ENCODE measurements at regions not wholly inside any gene's neighbourhood (a gene's known extent, or its start where the extent isn't known, plus 50 kb on each side); places are given as distances from the start of the nearest gene placed in this dataset.

DNA sequence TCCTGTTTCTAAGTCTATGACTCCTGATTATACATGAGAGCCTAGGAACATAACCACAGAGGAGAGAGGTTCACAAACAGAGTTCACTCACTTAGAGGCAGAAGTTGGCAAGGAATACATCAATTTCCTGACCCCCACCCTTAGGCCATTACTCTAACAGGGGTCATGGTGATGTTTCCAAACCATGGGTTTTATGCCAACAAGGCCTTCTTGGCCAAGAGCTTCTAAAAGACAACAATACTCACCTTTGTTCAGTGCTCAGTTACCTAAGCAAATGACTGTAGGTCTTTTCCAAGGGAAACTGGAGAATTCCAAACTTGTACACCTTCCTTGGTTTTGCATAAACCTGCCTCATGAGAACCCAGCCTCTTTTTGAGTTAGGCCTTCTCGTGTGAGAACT, 52.6 kb downstream of the ERICH4 start:
- TF ChIP-seq, protein P1, sequence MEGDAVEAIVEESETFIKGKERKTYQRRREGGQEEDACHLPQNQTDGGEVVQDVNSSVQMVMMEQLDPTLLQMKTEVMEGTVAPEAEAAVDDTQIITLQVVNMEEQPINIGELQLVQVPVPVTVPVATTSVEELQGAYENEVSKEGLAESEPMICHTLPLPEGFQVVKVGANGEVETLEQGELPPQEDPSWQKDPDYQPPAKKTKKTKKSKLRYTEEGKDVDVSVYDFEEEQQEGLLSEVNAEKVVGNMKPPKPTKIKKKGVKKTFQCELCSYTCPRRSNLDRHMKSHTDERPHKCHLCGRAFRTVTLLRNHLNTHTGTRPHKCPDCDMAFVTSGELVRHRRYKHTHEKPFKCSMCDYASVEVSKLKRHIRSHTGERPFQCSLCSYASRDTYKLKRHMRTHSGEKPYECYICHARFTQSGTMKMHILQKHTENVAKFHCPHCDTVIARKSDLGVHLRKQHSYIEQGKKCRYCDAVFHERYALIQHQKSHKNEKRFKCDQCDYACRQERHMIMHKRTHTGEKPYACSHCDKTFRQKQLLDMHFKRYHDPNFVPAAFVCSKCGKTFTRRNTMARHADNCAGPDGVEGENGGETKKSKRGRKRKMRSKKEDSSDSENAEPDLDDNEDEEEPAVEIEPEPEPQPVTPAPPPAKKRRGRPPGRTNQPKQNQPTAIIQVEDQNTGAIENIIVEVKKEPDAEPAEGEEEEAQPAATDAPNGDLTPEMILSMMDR (IDR thresholded peaks at IDR 0.05; ENCODE audit: low read depth, low read length) = no peak
- H3K27me3 ChIP-seq (ENCODE audit: insufficient read depth, low read depth, severe bottlenecking) = peaks cover 69% of the 10 kb centered on the region
- no peak for DNase-seq
- no peaks in the 10 kb centered on the region for H3K36me3 ChIP-seq
- H3K27ac ChIP-seq = no peak overlapping the region
- no peak overlapping the region for H3K4me3 ChIP-seq (ENCODE audit: low read depth, low read length)
- H3K9me3 ChIP-seq (ENCODE audit: severe bottlenecking) = peaks cover 7% of the 10 kb centered on the region

DNA sequence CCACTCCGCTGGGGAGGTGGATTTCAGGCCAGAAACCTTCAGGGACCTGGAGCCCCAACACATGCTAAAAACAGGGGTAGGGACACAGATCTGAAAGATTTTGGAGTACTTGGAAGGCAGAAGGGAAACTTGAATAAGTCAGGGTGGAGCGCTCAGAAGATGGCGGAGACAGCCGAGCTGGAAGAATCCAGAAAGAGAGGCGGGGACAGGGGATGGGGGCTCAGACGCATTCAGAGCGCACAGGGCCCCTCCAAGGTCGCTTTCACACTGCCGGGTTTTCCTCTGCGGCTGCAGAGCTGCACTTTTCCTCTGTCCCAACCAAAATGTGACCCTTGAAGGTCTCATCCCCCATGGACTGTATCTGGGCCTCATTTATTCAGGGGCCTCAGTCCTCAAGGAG, 56.9 kb downstream of the ERICH4 start:
- Histone ChIP-seq H3K27me3 (ENCODE audit: insufficient read depth, low read depth, severe bottlenecking) (peaks cover 95% of the 10 kb centered on the region), H3K27ac (no peak overlapping the region), H3K4me3 (ENCODE audit: low read depth, low read length) (no peak overlapping the region), H3K36me3 (no peaks in the 10 kb centered on the region), H3K9me3 (ENCODE audit: severe bottlenecking) (peaks cover 4% of the 10 kb centered on the region)
- no peak for DNase-seq
- TF ChIP-seq, protein P1 (IDR thresholded peaks at IDR 0.05; ENCODE audit: low read depth, low read length) = no peak

DNA sequence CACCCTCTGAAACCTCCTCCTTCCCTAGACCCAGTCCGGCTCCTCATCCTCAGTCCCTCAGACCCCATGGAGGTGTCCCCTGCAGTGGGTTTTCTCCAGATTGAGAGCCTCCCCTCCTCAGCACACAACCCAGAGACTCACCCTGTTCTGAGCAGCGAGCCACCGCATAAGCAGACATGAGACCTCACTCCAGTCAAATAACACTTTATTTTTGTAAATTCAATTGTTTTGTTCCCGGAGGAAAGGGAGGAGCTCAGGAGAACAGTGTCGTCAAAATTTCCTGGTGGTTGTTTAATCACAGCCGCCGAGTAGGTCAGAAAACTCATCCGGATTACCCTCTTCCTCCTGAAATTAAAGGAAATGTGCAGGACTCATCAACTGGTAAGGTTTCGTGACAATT, 57.5 kb downstream of the ERICH4 start:
- TF ChIP-seq, protein P1 (IDR thresholded peaks at IDR 0.05; ENCODE audit: low read depth, low read length) = no peak
- peaks cover 95% of the 10 kb centered on the region for H3K27me3 ChIP-seq (ENCODE audit: insufficient read depth, low read depth, severe bottlenecking)
- no peak for DNase-seq

DNA sequence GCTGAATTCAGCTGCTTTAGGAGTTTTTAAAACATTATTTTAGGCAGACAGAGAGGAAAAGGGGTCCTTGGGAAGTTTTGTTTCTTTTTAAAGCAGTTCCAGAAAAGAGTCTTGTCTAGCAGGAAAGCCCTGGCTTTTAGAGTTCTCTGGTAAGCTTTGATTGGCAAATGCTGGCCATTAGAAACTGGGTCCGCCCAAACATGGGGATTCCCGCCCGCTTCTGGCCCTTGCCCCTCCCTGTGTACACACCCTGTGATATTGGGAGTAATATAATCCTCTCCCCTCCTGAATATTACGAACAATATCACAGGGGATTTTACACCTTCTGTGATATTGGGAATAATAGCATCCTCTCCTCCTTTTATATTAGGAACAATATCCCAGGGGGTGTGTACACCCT, 58.9 kb downstream of the ERICH4 start:
- Histone ChIP-seq H3K36me3 (no peaks in the 10 kb centered on the region), H3K9me3 (ENCODE audit: severe bottlenecking) (peaks cover 8% of the 10 kb centered on the region), H3K27ac (no peak overlapping the region), H3K4me3 (ENCODE audit: low read depth, low read length) (no peak overlapping the region), H3K27me3 (ENCODE audit: insufficient read depth, low read depth, severe bottlenecking) (peaks cover 98% of the 10 kb centered on the region)
- TF ChIP-seq, protein P1 (IDR thresholded peaks at IDR 0.05; ENCODE audit: low read depth, low read length) = no peak
- DNase-seq = no peak

More for the DNA sequence above, 57.5 kb downstream of the ERICH4 start:
- no peak overlapping the region for H3K27ac ChIP-seq
- no peaks in the 10 kb centered on the region for H3K36me3 ChIP-seq
- H3K9me3 ChIP-seq (ENCODE audit: severe bottlenecking) = peaks cover 4% of the 10 kb centered on the region
- no peak overlapping the region for H3K4me3 ChIP-seq (ENCODE audit: low read depth, low read length)

DNA sequence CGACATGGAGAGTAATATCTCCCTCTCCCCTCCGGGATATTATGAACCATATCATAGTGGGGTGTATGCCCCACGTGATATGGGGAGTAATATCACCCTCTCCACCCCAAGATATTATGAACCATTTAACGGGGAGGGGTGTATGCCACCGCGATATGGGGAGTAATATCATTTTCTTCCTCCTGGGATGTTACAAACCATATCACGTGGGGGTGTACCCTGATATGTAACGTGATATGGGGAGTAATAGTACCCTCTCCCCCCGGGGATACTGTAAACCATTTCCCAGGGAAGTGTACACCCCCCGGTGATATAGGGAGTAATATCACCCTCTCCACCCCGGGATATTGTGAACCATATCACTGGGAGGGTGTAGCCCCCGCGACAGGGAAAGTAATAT, 62.1 kb downstream of the ERICH4 start:
- H3K4me3 ChIP-seq (ENCODE audit: low read depth, low read length) = no peak overlapping the region
- peaks cover 8% of the 10 kb centered on the region for H3K9me3 ChIP-seq (ENCODE audit: severe bottlenecking)
- TF ChIP-seq, protein P1 (IDR thresholded peaks at IDR 0.05; ENCODE audit: low read depth, low read length) = no peak
- H3K27ac ChIP-seq = no peak overlapping the region
- no peak for DNase-seq
- H3K27me3 ChIP-seq (ENCODE audit: insufficient read depth, low read depth, severe bottlenecking) = peaks cover 95% of the 10 kb centered on the region
- H3K36me3 ChIP-seq = no peaks in the 10 kb centered on the region

DNA sequence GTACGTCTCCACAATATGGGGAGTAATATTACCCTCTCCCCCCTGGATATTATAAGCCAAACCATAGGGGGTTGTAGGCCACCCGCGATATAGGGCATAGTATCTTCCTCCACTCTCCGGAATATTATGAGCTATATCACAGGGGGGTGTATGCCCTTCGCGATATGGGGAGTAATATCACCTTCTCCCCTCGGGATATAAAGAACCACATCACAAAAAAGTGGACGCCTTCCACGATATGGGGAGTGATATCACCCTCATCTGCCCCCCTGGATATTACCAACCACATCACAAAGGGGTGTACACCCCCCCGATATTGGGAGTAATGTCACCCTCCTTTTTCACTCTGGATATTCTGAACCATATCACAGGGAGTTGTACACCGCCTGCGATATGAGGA, 65.5 kb upstream of the CEACAM21 start:
- peaks cover 4% of the 10 kb centered on the region for H3K9me3 ChIP-seq (ENCODE audit: severe bottlenecking)
- TF ChIP-seq, protein P1 (IDR thresholded peaks at IDR 0.05; ENCODE audit: low read depth, low read length) = no peak
- no peak overlapping the region for H3K27ac ChIP-seq
- no peak overlapping the region for H3K4me3 ChIP-seq (ENCODE audit: low read depth, low read length)
- peaks cover 97% of the 10 kb centered on the region for H3K27me3 ChIP-seq (ENCODE audit: insufficient read depth, low read depth, severe bottlenecking)
- H3K36me3 ChIP-seq = no peaks in the 10 kb centered on the region
- no peak for DNase-seq

All from WERI-Rb-1 (cell line).